ENCODE measurements at regions not wholly inside any gene's neighbourhood (a gene's known extent, or its start where the extent isn't known, plus 50 kb on each side); places are given as distances from the start of the nearest gene placed in this dataset.

DNA sequence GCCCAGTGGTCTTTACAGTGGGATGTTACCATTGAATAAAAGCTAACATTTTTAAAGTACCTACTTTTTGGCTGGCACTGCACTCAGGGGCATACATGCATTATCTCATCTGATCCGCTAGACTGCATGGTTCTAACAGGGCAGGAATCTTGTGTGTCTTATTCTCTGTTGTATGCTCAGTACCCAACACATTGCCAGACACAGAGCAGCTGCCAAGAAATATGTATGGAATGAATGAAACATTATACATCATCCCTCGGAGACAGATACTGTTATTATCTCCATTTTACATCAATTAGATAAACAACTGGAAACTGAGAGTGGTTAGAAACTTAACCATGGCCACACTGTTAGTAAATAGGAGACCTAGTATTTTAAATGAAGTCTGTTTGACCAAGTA lies 74.1 kb upstream of the CDH11 start:
- WGBS (ENCODE audit: low lambda C conversion rate, missing lambda C conversion rate): 20% methylated on average over 2 of the region's 2 CpGs
- TF ChIP-seq EZH2phosphoT487 (IDR thresholded peaks at IDR 0.05; ENCODE audit: low read depth, severe bottlenecking, unreplicated experiment) (no peak), EZH2 (IDR thresholded peaks at IDR 0.05; ENCODE audit: borderline replicate concordance) (no peak)
- TF ChIP-seq, protein P1, sequence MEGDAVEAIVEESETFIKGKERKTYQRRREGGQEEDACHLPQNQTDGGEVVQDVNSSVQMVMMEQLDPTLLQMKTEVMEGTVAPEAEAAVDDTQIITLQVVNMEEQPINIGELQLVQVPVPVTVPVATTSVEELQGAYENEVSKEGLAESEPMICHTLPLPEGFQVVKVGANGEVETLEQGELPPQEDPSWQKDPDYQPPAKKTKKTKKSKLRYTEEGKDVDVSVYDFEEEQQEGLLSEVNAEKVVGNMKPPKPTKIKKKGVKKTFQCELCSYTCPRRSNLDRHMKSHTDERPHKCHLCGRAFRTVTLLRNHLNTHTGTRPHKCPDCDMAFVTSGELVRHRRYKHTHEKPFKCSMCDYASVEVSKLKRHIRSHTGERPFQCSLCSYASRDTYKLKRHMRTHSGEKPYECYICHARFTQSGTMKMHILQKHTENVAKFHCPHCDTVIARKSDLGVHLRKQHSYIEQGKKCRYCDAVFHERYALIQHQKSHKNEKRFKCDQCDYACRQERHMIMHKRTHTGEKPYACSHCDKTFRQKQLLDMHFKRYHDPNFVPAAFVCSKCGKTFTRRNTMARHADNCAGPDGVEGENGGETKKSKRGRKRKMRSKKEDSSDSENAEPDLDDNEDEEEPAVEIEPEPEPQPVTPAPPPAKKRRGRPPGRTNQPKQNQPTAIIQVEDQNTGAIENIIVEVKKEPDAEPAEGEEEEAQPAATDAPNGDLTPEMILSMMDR (IDR thresholded peaks at IDR 0.05; ENCODE audit: poor library complexity): peak; percentile 15
- DNase-seq (ENCODE audit: low spot score): peak; percentile 15
- H3K27me3 ChIP-seq: no peaks in the 10 kb centered on the region
- H3K79me2 ChIP-seq: no peaks in the 10 kb centered on the region
- no peak overlapping the region for H2AFZ ChIP-seq
- H3K4me1 ChIP-seq (ENCODE audit: insufficient read depth): peaks cover 8% of the 10 kb centered on the region
- H3K27ac ChIP-seq: peak overlapping the region; percentile 8
- peak overlapping the region; percentile 39 for H3K4me2 ChIP-seq
- H3K9me3 ChIP-seq (ENCODE audit: low read depth): no peaks in the 10 kb centered on the region
- H4K20me1 ChIP-seq (ENCODE audit: insufficient read depth, poor library complexity, severe bottlenecking): no peaks in the 10 kb centered on the region
- H3K4me3 ChIP-seq: no peak overlapping the region
- no peaks in the 10 kb centered on the region for H3K9me2 ChIP-seq (replicated peaks; ENCODE audit: insufficient read depth)
- no peaks in the 10 kb centered on the region for H3K36me3 ChIP-seq (replicated peaks; ENCODE audit: insufficient read depth, low read depth)

- Histone ChIP-seq H3K79me2 (no peaks in the 10 kb centered on the region), H3K27ac (no peak overlapping the region), H3K4me3 (no peak overlapping the region), H3K36me3 (replicated peaks; ENCODE audit: insufficient read depth, low read depth) (no peaks in the 10 kb centered on the region), H4K20me1 (ENCODE audit: insufficient read depth, poor library complexity, severe bottlenecking) (no peaks in the 10 kb centered on the region), H3K9me3 (ENCODE audit: low read depth) (no peaks in the 10 kb centered on the region), H3K27me3 (no peaks in the 10 kb centered on the region), H3K4me2 (no peak overlapping the region), H2AFZ (no peak overlapping the region), H3K9me2 (replicated peaks; ENCODE audit: insufficient read depth) (no peaks in the 10 kb centered on the region), H3K4me1 (ENCODE audit: insufficient read depth) (no peaks in the 10 kb centered on the region)
- WGBS (ENCODE audit: low lambda C conversion rate, missing lambda C conversion rate): 60% methylated on average over 3 of the region's 3 CpGs
- DNase-seq (ENCODE audit: low spot score): no peak
- no peak for TF ChIP-seq EZH2 (IDR thresholded peaks at IDR 0.05; ENCODE audit: borderline replicate concordance)
- TF ChIP-seq, protein P1 (IDR thresholded peaks at IDR 0.05; ENCODE audit: poor library complexity): no peak
- TF ChIP-seq EZH2phosphoT487 (IDR thresholded peaks at IDR 0.05; ENCODE audit: low read depth, severe bottlenecking, unreplicated experiment): no peak
These were observed 63.4 kb upstream of the CDH11 start for GRCh38 chr16:65185241-65185778.

- Histone ChIP-seq H4K20me1 (ENCODE audit: insufficient read depth, poor library complexity, severe bottlenecking) (no peaks in the 10 kb centered on the region), H2AFZ (no peak overlapping the region), H3K9me3 (ENCODE audit: low read depth) (no peaks in the 10 kb centered on the region), H3K36me3 (replicated peaks; ENCODE audit: insufficient read depth, low read depth) (no peaks in the 10 kb centered on the region), H3K79me2 (no peaks in the 10 kb centered on the region), H3K4me2 (peak overlapping the region; percentile 32), H3K4me3 (no peak overlapping the region), H3K27ac (peak overlapping the region; percentile 39), H3K27me3 (no peaks in the 10 kb centered on the region), H3K4me1 (ENCODE audit: insufficient read depth) (no peaks in the 10 kb centered on the region), H3K9me2 (replicated peaks; ENCODE audit: insufficient read depth) (no peaks in the 10 kb centered on the region)
- peak; percentile 32 for DNase-seq (ENCODE audit: low spot score)
- TF ChIP-seq EZH2phosphoT487 (IDR thresholded peaks at IDR 0.05; ENCODE audit: low read depth, severe bottlenecking, unreplicated experiment) (no peak), EZH2 (IDR thresholded peaks at IDR 0.05; ENCODE audit: borderline replicate concordance) (no peak)
- TF ChIP-seq, protein P1 (IDR thresholded peaks at IDR 0.05; ENCODE audit: poor library complexity): peak; percentile 15
- WGBS (ENCODE audit: low lambda C conversion rate, missing lambda C conversion rate): 44% methylated on average over 4 of the region's 4 CpGs
These were observed 59.3 kb upstream of the CDH11 start for GRCh38 chr16:65181071-65181561.
